HepG2 (cell line): ENCODE measurements at regions not wholly inside any gene's neighbourhood (a gene's known extent, or its start where the extent isn't known, plus 50 kb on each side); places are given as distances from the start of the nearest gene placed in this dataset.

Source experiments
- EEA1 ChIP-seq: sonication (generic); formaldehyde crosslinking; IDR thresholded peaks from 2 replicates; pipeline ENCODE4 v1.5.1; 2020; ENCODE audit warnings: mild to moderate bottlenecking, missing genetic modification reagents, borderline replicate concordance
- FLYWCH1 ChIP-seq: sonication (generic); formaldehyde crosslinking; IDR thresholded peaks from 2 replicates; pipeline ENCODE4 v1.8.1; 2023; ENCODE audit warnings: mild to moderate bottlenecking, missing genetic modification reagents
- NFE2 ChIP-seq: sonication (generic); formaldehyde crosslinking; IDR thresholded peaks from 2 replicates; pipeline ENCODE4 v1.4.0; 2020; ENCODE audit warnings: missing genetic modification reagents
- NFYC ChIP-seq: IDR thresholded peaks from 2 replicates; pipeline ENCODE4 v1.6.1; 2016; ENCODE audit warnings: missing genetic modification reagents, missing compliant biosample characterization
- NONO ChIP-seq, 2 experiments: fragments of 450-650 bp in 1 of 2; sonication (generic) in 1 of 2; formaldehyde crosslinking in 1 of 2; IDR thresholded peaks in 1 of 2; conservative IDR thresholded peaks in 1 of 2; 2 replicates each; pipeline versions ENCODE4 v1.6.1 to v1.8.0; 2017 to 2022; ENCODE audit warnings: mild to moderate bottlenecking in 1 of 2, missing genetic modification reagents in 1 of 2, moderate library complexity in 1 of 2
- SP5 ChIP-seq: IDR thresholded peaks from 2 replicates; pipeline ENCODE4 v1.6.1; 2016; ENCODE audit warnings: low read depth, borderline replicate concordance
- STAT5B ChIP-seq: sonication (generic); formaldehyde crosslinking; IDR thresholded peaks from 2 replicates; pipeline ENCODE4 v1.4.0; 2020; ENCODE audit warnings: missing genetic modification reagents
- TCF7L2 ChIP-seq: IDR thresholded peaks from 2 replicates; pipeline ENCODE4 v1.6.1; 2011; ENCODE audit warnings: mild to moderate bottlenecking, low read depth, low read length, moderate library complexity
- TP53 ChIP-seq: sonication (generic); formaldehyde crosslinking; conservative IDR thresholded peaks from 2 replicates; pipeline ENCODE4 v1.4.0; 2020; ENCODE audit warnings: missing genetic modification reagents
- ZNF101 ChIP-seq: sonication (generic); formaldehyde crosslinking; IDR thresholded peaks from 2 replicates; pipeline ENCODE4 v1.4.0; 2020; ENCODE audit warnings: mild to moderate bottlenecking, low read depth, missing genetic modification reagents, borderline replicate concordance
- ZNF20 ChIP-seq: sonication (generic); formaldehyde crosslinking; IDR thresholded peaks from 2 replicates; pipeline ENCODE4 v1.4.0; 2020; ENCODE audit warnings: mild to moderate bottlenecking, moderate library complexity, missing genetic modification reagents
- ZNF24 ChIP-seq: fragments of 450-650 bp; IDR thresholded peaks from 2 replicates; pipeline ENCODE4 v1.6.1; 2017; ENCODE audit warnings: antibody characterized with exemption, mild to moderate bottlenecking
- ZNF451 ChIP-seq: sonication (generic); formaldehyde crosslinking; IDR thresholded peaks from 2 replicates; pipeline ENCODE4 v1.5.0; 2020; ENCODE audit warnings: mild to moderate bottlenecking, missing genetic modification reagents
- ZNF589 ChIP-seq: sonication (generic); formaldehyde crosslinking; conservative IDR thresholded peaks from 2 replicates; pipeline ENCODE4 v1.8.0; 2022; ENCODE audit warnings: mild to moderate bottlenecking, moderate library complexity, missing genetic modification reagents
- ZNF773 ChIP-seq: sonication (generic); formaldehyde crosslinking; IDR thresholded peaks from 2 replicates; pipeline ENCODE4 v1.4.0; 2020; ENCODE audit warnings: missing genetic modification reagents, borderline replicate concordance
- TF ChIP-seq, protein P1 (sequence below): sonication (generic); formaldehyde crosslinking; IDR thresholded peaks from 2 replicates; pipeline ENCODE4 v1.5.1; 2020; ENCODE audit warnings: mild to moderate bottlenecking, missing genetic modification reagents
- TF ChIP-seq, protein P2 (sequence below): sonication (generic); formaldehyde crosslinking; IDR thresholded peaks from 2 replicates; pipeline ENCODE4 v1.5.0; 2020; ENCODE audit warnings: missing genetic modification reagents
- TF ChIP-seq, protein P3 (sequence below): sonication (generic); formaldehyde crosslinking; IDR thresholded peaks from 2 replicates; pipeline ENCODE4 v1.9.0; 2021; ENCODE audit warnings: missing genetic modification reagents, mild to moderate bottlenecking, borderline replicate concordance
- TF ChIP-seq, protein P4 (sequence below): sonication (generic); formaldehyde crosslinking; IDR thresholded peaks from 2 replicates; pipeline ENCODE4 v1.5.1; 2020; ENCODE audit warnings: missing genetic modification reagents, mild to moderate bottlenecking, borderline replicate concordance
- TF ChIP-seq, protein P5 (sequence below): sonication (generic); formaldehyde crosslinking; IDR thresholded peaks from 2 replicates; pipeline ENCODE4 v1.8.1; 2023; ENCODE audit warnings: mild to moderate bottlenecking, missing genetic modification reagents

DNA sequence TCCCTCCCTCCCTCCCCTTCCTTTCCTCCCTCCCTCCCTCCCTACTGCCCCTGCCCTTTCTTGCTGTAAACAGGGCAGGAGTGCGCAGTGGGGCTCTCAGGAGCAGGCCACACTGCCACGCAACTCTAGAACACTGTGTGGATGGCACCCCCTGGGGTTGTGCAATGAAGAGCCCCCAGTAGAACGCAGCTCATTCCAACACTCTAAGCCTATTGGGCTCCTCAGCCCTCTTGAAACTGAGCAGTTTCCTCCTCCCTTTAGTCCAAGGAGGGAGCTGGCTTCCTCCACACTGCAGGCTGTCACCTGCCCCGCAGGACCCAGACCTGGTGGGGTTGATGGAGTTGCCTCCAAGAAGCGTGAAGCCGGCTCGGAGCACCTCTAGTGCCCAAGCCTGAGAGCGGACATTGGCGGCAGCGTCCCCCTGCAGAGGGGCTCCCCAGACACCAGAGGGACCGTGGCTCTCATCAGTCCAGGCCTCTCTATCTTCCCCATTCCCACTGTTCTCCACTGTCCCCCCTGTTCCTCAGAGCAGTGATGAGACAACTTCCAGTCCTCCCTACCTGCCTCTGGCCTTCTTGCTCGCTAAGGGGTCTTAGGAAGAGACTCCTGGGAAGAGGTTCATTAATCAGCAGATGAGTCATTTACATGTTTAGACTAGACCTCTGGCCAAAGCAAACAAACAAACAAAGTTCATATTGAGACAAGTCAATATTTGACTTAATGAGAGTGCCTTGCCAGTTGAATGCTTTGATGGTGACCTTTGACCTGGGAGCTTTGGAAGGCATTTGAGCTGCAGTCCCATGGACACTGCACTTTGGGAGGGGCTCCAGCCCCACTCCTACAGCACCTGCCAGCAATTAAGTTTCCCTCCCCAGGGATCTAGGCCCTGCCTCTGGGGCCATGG, 64.0 kb downstream of the RPUSD4 start (continued):
- TF ChIP-seq, protein P1, sequence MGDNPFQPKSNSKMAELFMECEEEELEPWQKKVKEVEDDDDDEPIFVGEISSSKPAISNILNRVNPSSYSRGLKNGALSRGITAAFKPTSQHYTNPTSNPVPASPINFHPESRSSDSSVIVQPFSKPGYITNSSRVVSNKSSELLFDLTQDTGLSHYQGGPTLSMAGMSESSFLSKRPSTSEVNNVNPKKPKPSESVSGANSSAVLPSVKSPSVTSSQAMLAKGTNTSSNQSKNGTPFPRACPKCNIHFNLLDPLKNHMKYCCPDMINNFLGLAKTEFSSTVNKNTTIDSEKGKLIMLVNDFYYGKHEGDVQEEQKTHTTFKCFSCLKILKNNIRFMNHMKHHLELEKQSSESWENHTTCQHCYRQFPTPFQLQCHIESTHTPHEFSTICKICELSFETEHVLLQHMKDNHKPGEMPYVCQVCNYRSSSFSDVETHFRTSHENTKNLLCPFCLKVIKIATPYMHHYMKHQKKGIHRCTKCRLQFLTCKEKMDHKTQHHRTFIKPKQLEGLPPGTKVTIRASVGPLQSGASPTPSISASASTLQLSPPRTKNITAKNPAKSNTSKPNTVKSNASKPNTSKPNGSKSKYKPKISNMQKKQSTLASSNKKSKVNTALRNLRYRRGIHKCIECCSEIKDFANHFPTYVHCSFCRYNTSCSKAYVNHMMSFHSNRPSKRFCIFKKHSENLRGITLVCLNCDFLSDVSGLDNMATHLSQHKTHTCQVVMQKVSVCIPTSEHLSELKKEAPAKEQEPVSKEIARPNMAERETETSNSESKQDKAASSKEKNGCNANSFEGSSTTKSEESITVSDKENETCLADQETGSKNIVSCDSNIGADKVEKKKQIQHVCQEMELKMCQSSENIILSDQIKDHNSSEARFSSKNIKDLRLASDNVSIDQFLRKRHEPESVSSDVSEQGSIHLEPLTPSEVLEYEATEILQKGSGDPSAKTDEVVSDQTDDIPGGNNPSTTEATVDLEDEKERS (CRISPR knock-in tag): 0 out of 2 replicates have a peak, but pooled peaks have one; percentile 17
- TF ChIP-seq NFYC (CRISPR knock-in tag) (no peak; the same call in 1 of the 2 replicates), EEA1 (no peak), ZNF20 (no peak), ZNF589 (CRISPR knock-in tag) (no peak), FLYWCH1 (CRISPR knock-in tag) (no peak), ZNF773 (CRISPR knock-in tag) (no peak), TP53 (CRISPR knock-in tag) (no peak), STAT5B (no peak), ZNF451 (CRISPR knock-in tag) (no peak), TCF7L2 (peak; percentile 61; the same call in 1 of the 2 replicates), NONO (IDR thresholded peaks at IDR 0.05) (no peak), NONO (CRISPR knock-in tag; conservative IDR thresholded peaks at IDR 0.05) (peak; percentile 67; the same call in 1 of the 2 replicates), NFE2 (CRISPR knock-in tag) (no peak), ZNF101 (no peak), ZNF24 (no peak), SP5 (CRISPR knock-in tag) (peak; percentile 88)
- TF ChIP-seq, protein P2, sequence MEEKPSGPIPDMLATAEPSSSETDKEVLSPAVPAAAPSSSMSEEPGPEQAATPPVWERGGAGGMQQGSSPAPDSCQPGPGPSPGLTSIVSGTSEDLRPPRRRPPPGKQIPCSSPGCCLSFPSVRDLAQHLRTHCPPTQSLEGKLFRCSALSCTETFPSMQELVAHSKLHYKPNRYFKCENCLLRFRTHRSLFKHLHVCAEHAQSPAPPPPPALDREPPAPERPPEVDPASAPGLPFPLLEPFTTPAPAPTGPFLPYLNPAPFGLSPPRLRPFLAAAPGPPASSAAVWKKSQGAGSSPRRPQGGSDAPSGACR: no peak
- TF ChIP-seq, protein P3, sequence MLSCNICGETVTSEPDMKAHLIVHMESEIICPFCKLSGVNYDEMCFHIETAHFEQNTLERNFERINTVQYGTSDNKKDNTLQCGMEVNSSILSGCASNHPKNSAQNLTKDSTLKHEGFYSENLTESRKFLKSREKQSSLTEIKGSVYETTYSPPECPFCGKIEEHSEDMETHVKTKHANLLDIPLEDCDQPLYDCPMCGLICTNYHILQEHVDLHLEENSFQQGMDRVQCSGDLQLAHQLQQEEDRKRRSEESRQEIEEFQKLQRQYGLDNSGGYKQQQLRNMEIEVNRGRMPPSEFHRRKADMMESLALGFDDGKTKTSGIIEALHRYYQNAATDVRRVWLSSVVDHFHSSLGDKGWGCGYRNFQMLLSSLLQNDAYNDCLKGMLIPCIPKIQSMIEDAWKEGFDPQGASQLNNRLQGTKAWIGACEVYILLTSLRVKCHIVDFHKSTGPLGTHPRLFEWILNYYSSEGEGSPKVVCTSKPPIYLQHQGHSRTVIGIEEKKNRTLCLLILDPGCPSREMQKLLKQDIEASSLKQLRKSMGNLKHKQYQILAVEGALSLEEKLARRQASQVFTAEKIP (CRISPR knock-in tag): no peak
- TF ChIP-seq, protein P4, sequence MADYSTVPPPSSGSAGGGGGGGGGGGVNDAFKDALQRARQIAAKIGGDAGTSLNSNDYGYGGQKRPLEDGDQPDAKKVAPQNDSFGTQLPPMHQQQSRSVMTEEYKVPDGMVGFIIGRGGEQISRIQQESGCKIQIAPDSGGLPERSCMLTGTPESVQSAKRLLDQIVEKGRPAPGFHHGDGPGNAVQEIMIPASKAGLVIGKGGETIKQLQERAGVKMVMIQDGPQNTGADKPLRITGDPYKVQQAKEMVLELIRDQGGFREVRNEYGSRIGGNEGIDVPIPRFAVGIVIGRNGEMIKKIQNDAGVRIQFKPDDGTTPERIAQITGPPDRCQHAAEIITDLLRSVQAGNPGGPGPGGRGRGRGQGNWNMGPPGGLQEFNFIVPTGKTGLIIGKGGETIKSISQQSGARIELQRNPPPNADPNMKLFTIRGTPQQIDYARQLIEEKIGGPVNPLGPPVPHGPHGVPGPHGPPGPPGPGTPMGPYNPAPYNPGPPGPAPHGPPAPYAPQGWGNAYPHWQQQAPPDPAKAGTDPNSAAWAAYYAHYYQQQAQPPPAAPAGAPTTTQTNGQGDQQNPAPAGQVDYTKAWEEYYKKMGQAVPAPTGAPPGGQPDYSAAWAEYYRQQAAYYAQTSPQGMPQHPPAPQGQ (CRISPR knock-in tag): no peak
- TF ChIP-seq, protein P5, sequence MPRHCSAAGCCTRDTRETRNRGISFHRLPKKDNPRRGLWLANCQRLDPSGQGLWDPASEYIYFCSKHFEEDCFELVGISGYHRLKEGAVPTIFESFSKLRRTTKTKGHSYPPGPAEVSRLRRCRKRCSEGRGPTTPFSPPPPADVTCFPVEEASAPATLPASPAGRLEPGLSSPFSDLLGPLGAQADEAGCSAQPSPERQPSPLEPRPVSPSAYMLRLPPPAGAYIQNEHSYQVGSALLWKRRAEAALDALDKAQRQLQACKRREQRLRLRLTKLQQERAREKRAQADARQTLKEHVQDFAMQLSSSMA (CRISPR knock-in tag): no peak
